HEK293 (cell line): ENCODE measurements at regions not wholly inside any gene's neighbourhood (a gene's known extent, or its start where the extent isn't known, plus 50 kb on each side); places are given as distances from the start of the nearest gene placed in this dataset.
A peak's percentile ranks its signal among the peaks of the same experiment; 100 is the strongest.

Source experiments
- CTCF ChIP-seq: fragments of 450-650 bp; formaldehyde crosslinking; IDR thresholded peaks from 2 replicates; pipeline ENCODE4 v1.5.1; 2016; ENCODE audit warnings: missing biosample characterization, missing genetic modification characterization
- OVOL3 ChIP-seq: fragments of 450-650 bp; formaldehyde crosslinking; IDR thresholded peaks from 2 replicates; pipeline ENCODE4 v1.5.1; 2016; ENCODE audit warnings: missing biosample characterization, missing genetic modification characterization
- ZBTB17 ChIP-seq: fragments of 450-650 bp; formaldehyde crosslinking; IDR thresholded peaks from 2 replicates; pipeline ENCODE4 v1.5.1; 2016; ENCODE audit warnings: missing biosample characterization, missing genetic modification characterization
- ZBTB8A ChIP-seq: fragments of 450-650 bp; formaldehyde crosslinking; IDR thresholded peaks from 2 replicates; pipeline ENCODE4 v1.5.1; 2016; ENCODE audit warnings: missing biosample characterization, missing genetic modification characterization
- ZNF157 ChIP-seq: fragments of 450-650 bp; formaldehyde crosslinking; IDR thresholded peaks from 2 replicates; pipeline ENCODE4 v1.5.1; 2016; ENCODE audit warnings: missing biosample characterization, missing genetic modification characterization
- ZNF398 ChIP-seq: fragments of 450-650 bp; formaldehyde crosslinking; IDR thresholded peaks from 2 replicates; pipeline ENCODE4 v1.5.1; 2017; ENCODE audit warnings: missing biosample characterization, missing genetic modification characterization
- ZNF660 ChIP-seq: fragments of 450-650 bp; IDR thresholded peaks from 2 replicates; pipeline ENCODE4 v1.5.1; 2018; ENCODE audit warnings: missing biosample characterization, mild to moderate bottlenecking, missing genetic modification characterization
- TF ChIP-seq, protein P1 (sequence below): fragments of 450-650 bp; formaldehyde crosslinking; IDR thresholded peaks from 2 replicates; pipeline ENCODE4 v1.5.1; 2016; ENCODE audit warnings: missing biosample characterization, missing genetic modification characterization, low read depth
- TF ChIP-seq, protein P2 (sequence below): sonication (generic); formaldehyde crosslinking; IDR thresholded peaks from 2 replicates; pipeline ENCODE4 v1.8.1; 2022; ENCODE audit warnings: mild to moderate bottlenecking, moderate library complexity, missing genetic modification reagents

DNA sequence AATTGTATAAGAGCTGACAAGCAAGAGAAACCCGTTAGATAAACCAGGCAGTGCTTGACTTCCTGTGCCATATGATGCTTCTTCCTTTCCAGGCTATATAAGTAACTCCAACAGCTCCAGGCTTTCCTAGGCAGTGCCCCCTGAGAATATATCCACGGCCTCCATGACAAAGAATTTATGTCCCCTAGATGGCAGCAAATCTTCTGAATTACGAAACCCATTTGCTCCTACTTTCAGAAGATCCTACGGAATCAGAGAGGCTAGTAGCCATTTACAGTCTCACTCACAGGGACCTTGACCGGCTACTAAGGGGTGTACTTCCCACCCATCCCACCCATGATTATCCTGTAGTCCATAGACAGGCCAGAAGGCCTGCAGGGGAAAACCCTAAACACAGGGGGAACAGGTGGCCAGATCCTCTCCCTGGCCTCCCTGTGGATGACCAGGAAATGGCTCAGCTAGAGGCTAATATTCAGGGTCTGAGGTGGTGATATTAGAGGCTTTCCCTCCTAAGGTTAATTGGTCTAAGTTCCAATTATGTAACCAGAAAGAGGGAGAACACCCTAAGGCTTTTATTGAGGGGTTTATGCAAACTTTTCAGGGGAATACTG, 77.2 kb upstream of the DCD start:
- TF ChIP-seq ZNF157 (tag by site-specific recombination) (no peak), OVOL3 (tag by site-specific recombination) (no peak), ZNF398 (no peak), ZNF660 (no peak), CTCF (tag by site-specific recombination) (0 out of 2 replicates have a peak, but pooled peaks have one; percentile 7), ZBTB8A (tag by site-specific recombination) (no peak), ZBTB17 (tag by site-specific recombination) (no peak)
- TF ChIP-seq, protein P1, sequence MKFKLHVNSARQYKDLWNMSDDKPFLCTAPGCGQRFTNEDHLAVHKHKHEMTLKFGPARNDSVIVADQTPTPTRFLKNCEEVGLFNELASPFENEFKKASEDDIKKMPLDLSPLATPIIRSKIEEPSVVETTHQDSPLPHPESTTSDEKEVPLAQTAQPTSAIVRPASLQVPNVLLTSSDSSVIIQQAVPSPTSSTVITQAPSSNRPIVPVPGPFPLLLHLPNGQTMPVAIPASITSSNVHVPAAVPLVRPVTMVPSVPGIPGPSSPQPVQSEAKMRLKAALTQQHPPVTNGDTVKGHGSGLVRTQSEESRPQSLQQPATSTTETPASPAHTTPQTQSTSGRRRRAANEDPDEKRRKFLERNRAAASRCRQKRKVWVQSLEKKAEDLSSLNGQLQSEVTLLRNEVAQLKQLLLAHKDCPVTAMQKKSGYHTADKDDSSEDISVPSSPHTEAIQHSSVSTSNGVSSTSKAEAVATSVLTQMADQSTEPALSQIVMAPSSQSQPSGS (tag by site-specific recombination) = no peak
- TF ChIP-seq, protein P2, sequence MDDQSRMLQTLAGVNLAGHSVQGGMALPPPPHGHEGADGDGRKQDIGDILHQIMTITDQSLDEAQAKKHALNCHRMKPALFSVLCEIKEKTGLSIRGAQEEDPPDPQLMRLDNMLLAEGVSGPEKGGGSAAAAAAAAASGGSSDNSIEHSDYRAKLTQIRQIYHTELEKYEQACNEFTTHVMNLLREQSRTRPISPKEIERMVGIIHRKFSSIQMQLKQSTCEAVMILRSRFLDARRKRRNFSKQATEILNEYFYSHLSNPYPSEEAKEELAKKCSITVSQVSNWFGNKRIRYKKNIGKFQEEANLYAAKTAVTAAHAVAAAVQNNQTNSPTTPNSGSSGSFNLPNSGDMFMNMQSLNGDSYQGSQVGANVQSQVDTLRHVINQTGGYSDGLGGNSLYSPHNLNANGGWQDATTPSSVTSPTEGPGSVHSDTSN (CRISPR knock-in tag) = no peak
